Mesendoderm (in vitro differentiated cells): ENCODE measurements at regions not wholly inside any gene's neighbourhood (a gene's known extent, or its start where the extent isn't known, plus 50 kb on each side); places are given as distances from the start of the nearest gene placed in this dataset.

Experiments
- DNase-seq: peaks from one replicate; pipeline ENCODE4 v3.0.0; 2013
- H2AK5ac ChIP-seq: 2 replicates; pipeline ENCODE4 v1.6.1; 2013; ENCODE audit warnings: low read length, inconsistent platforms
- H2BK120ac ChIP-seq: 2 replicates; pipeline ENCODE4 v1.6.1; 2013; ENCODE audit warnings: low read depth, mild to moderate bottlenecking, low read length, moderate library complexity, mixed read lengths
- H2BK15ac ChIP-seq: replicated peaks from 2 replicates; pipeline ENCODE4 v1.6.1; 2013; ENCODE audit warnings: low read depth, mild to moderate bottlenecking, moderate library complexity
- H2BK5ac ChIP-seq: 2 replicates; pipeline ENCODE4 v1.6.1; 2013; ENCODE audit warnings: low read length, inconsistent platforms
- H3K18ac ChIP-seq: 2 replicates; pipeline ENCODE4 v1.6.1; 2013; ENCODE audit warnings: mild to moderate bottlenecking, low read length, mixed read lengths
- H3K23ac ChIP-seq: one replicate; pipeline ENCODE4 v1.6.1; 2013; ENCODE audit warnings: low read length
- H3K27ac ChIP-seq: 2 replicates; pipeline ENCODE4 v1.5.1; 2013; ENCODE audit warnings: low read depth, mild to moderate bottlenecking, inconsistent platforms, low read length, moderate library complexity
- H3K27me3 ChIP-seq: 2 replicates; pipeline ENCODE4 v1.6.1; 2013; ENCODE audit warnings: low read length, control low read depth, mild to moderate bottlenecking, inconsistent platforms; ENCODE audit not compliant: insufficient read depth, poor library complexity
- H3K36me3 ChIP-seq: 2 replicates; pipeline ENCODE4 v1.6.1; 2013; ENCODE audit warnings: low read length, inconsistent platforms; ENCODE audit not compliant: control insufficient read depth, insufficient read depth
- H3K4ac ChIP-seq: one replicate; pipeline ENCODE4 v1.6.1; 2013; ENCODE audit warnings: low read depth, mild to moderate bottlenecking, low read length, moderate library complexity
- H3K4me1 ChIP-seq: 2 replicates; pipeline ENCODE4 v1.6.1; 2013; ENCODE audit warnings: low read depth, low read length, inconsistent platforms; ENCODE audit not compliant: control insufficient read depth
- H3K4me2 ChIP-seq: 2 replicates; pipeline ENCODE4 v1.6.1; 2013; ENCODE audit warnings: low read length
- H3K4me3 ChIP-seq: 2 replicates; pipeline ENCODE4 v1.5.1; 2013; ENCODE audit warnings: mild to moderate bottlenecking, low read length
- H3K56ac ChIP-seq: one replicate; pipeline ENCODE4 v1.6.1; 2013; ENCODE audit warnings: low read length
- H3K79me1 ChIP-seq: 2 replicates; pipeline ENCODE4 v1.6.1; 2013; ENCODE audit warnings: low read length, inconsistent platforms
- H3K79me2 ChIP-seq: 2 replicates; pipeline ENCODE4 v1.6.1; 2013; ENCODE audit warnings: mild to moderate bottlenecking, low read length; ENCODE audit not compliant: control insufficient read depth, insufficient read depth
- H3K9ac ChIP-seq: 2 replicates; pipeline ENCODE4 v1.6.1; 2013; ENCODE audit warnings: low read length, inconsistent platforms
- H4K5ac ChIP-seq: one replicate; pipeline ENCODE4 v1.6.1; 2013; ENCODE audit warnings: low read length
- H4K8ac ChIP-seq: one replicate; pipeline ENCODE4 v1.6.1; 2013; ENCODE audit warnings: low read depth, mild to moderate bottlenecking, control low read depth, low read length, moderate library complexity
- WGBS: extraction: QIAGEN DNeasy Blood & Tissue Kit; methylation state at CpG from one replicate; pipeline ENCODE4 v1.1.7; 2013; ENCODE audit warnings: low lambda C conversion rate, missing lambda C conversion rate; ENCODE audit not compliant: insufficient coverage; ENCODE audit errors: extremely low coverage; 5-methylcytosine and 5-hydroxymethylcytosine counted together

DNA sequence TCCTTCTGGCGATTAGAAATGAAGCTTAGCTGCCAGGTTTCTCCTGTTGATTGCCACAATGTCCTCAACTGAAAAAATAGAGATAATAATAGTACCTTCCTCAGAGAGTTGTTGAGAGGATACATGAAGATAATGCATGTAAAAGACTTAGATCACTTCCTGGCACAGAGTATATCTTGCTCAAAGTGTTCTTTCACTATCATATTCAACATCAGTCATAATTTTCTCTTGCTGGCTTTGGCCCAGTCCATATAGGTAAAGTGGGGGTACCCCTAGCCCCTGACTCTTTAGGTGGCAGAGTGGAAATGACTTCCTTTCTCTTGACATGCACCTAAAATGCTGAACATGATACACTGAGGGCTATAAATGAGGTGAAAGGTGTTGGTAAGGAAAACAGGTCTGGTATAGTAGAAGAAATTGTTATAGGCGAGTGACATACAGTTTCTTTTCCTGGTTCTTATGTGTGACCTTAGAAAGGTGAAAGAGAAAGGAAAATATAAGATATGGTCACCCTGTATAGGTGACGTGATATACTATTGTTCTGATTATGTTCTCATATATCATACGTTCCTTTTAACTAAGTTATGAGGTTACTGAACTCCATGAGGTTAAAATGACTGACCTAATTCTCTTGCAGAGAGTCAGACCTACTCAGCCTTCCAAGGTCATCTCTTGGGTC is 209.9 kb upstream of the DEPDC1 start:
- Histone ChIP-seq H3K56ac (no peak overlapping the region), H3K9ac (no peak overlapping the region), H2BK120ac (no peak overlapping the region), H3K79me1 (no peaks in the 10 kb centered on the region), H3K27me3 (no peaks in the 10 kb centered on the region), H3K18ac (no peak overlapping the region), H3K4me3 (no peak overlapping the region), H2BK15ac (no peak overlapping the region), H3K4me1 (no peaks in the 10 kb centered on the region), H3K4ac (no peak overlapping the region), H3K27ac (no peak overlapping the region), H2AK5ac (no peak overlapping the region), H4K8ac (no peak overlapping the region), H2BK5ac (no peak overlapping the region), H3K79me2 (no peaks in the 10 kb centered on the region), H4K5ac (no peak overlapping the region), H3K36me3 (no peaks in the 10 kb centered on the region), H3K4me2 (no peak overlapping the region), H3K23ac (no peak overlapping the region)
- WGBS = no CpG with 5 or more reads among the region's 4 CpGs
- no peak for DNase-seq

DNA sequence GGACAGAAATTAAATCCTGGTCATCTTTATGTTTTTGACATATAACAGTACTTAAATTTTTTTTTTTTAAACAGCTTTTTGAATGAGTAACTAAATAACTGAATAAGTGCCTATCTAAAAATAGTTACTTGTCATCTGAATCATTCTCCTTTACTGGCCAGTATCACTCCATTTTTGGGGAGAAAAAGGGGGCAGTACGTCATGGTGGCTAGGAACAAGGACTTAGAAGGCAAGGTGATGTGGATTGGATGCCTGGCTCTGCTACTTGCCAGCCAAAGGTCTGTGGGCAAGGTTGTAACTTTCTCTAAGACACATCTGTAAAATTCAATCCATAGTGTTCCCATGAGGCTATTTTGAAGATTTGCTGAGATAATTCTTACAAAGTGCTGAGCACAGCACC is 220.4 kb upstream of the DEPDC1 start:
- no peak overlapping the region for H3K4me3 ChIP-seq
- H3K27me3 ChIP-seq = no peaks in the 10 kb centered on the region
- DNase-seq = no peak
- no peaks in the 10 kb centered on the region for H3K79me1 ChIP-seq
- no peaks in the 10 kb centered on the region for H3K36me3 ChIP-seq
- H3K9ac ChIP-seq = no peak overlapping the region
- no peak overlapping the region for H2BK5ac ChIP-seq
- no peak overlapping the region for H3K23ac ChIP-seq
- H2BK120ac ChIP-seq = no peak overlapping the region
- H3K4me1 ChIP-seq = no peaks in the 10 kb centered on the region
- no peak overlapping the region for H3K4ac ChIP-seq
- H3K27ac ChIP-seq = no peak overlapping the region
- H3K18ac ChIP-seq = no peak overlapping the region
- no peak overlapping the region for H4K5ac ChIP-seq
- no peak overlapping the region for H2BK15ac ChIP-seq
- H3K56ac ChIP-seq = no peak overlapping the region
- no CpG with 5 or more reads among the region's 1 CpG for WGBS
- no peaks in the 10 kb centered on the region for H3K79me2 ChIP-seq
- no peak overlapping the region for H3K4me2 ChIP-seq
- H2AK5ac ChIP-seq = no peak overlapping the region
- no peak overlapping the region for H4K8ac ChIP-seq

DNA sequence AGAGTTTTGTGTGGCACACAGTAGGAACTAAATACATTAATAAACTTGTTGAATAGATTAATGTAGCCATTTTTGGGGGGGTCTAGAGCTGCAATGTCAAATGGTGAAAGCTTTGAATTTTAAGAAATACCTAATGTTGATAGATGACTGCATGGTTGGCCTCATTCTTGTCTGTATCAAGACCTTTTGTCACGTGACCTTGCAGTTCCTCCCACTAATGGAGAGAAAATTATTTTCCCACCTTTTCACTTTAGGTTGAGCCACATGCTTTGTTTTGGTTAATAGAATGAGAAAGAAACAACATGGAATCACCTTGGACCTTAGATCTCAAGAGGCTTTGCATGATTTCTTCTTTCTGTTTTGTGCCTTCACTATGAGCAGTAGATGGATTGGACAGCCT is 223.6 kb upstream of the DEPDC1 start:
- Histone ChIP-seq H3K4me3 (no peak overlapping the region), H3K36me3 (no peaks in the 10 kb centered on the region), H3K23ac (no peak overlapping the region), H3K56ac (no peak overlapping the region), H3K27me3 (no peaks in the 10 kb centered on the region), H3K79me2 (no peaks in the 10 kb centered on the region), H2BK5ac (no peak overlapping the region), H3K18ac (no peak overlapping the region), H3K79me1 (no peaks in the 10 kb centered on the region), H2BK15ac (no peak overlapping the region), H2BK120ac (no peak overlapping the region), H4K8ac (no peak overlapping the region), H3K4ac (no peak overlapping the region), H4K5ac (no peak overlapping the region), H3K27ac (no peak overlapping the region), H3K4me2 (no peak overlapping the region), H3K9ac (no peak overlapping the region), H2AK5ac (no peak overlapping the region), H3K4me1 (no peaks in the 10 kb centered on the region)
- no peak for DNase-seq
- no CpG with 5 or more reads among the region's 1 CpG for WGBS

DNA sequence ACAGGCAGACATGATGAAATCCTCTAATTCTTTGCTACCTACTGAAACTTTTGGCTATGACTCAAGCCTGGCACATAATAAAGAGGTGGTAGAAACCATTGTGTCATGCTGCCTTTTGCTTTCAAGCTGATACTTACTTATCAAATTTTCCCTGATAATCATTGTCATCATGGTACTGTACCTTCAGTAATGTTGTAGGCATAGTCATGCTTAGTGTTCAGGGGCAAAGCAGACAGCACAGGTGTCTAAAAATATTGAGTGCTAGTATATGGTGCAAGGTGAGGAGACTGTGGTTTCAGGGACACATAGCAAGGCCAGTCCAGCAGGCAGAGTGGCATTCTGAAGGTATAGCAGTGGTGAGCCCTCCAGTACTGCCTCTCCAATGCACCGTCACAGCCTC is 226.9 kb upstream of the DEPDC1 start:
- DNase-seq = no peak
- no peak overlapping the region for H3K27ac ChIP-seq
- H3K79me2 ChIP-seq = no peaks in the 10 kb centered on the region
- H3K79me1 ChIP-seq = no peaks in the 10 kb centered on the region
- no peak overlapping the region for H3K4me2 ChIP-seq
- H3K9ac ChIP-seq = no peak overlapping the region
- no peak overlapping the region for H2BK120ac ChIP-seq
- no peaks in the 10 kb centered on the region for H3K36me3 ChIP-seq
- H4K5ac ChIP-seq = no peak overlapping the region
- no peaks in the 10 kb centered on the region for H3K27me3 ChIP-seq
- no peak overlapping the region for H3K56ac ChIP-seq
- H2BK5ac ChIP-seq = no peak overlapping the region
- no peak overlapping the region for H3K23ac ChIP-seq
- no peak overlapping the region for H2AK5ac ChIP-seq
- H2BK15ac ChIP-seq = no peak overlapping the region
- no peak overlapping the region for H4K8ac ChIP-seq
- H3K4ac ChIP-seq = no peak overlapping the region
- H3K18ac ChIP-seq = no peak overlapping the region
- no peak overlapping the region for H3K4me3 ChIP-seq
- no CpG with 5 or more reads among the region's 1 CpG for WGBS
- H3K4me1 ChIP-seq = no peaks in the 10 kb centered on the region

DNA sequence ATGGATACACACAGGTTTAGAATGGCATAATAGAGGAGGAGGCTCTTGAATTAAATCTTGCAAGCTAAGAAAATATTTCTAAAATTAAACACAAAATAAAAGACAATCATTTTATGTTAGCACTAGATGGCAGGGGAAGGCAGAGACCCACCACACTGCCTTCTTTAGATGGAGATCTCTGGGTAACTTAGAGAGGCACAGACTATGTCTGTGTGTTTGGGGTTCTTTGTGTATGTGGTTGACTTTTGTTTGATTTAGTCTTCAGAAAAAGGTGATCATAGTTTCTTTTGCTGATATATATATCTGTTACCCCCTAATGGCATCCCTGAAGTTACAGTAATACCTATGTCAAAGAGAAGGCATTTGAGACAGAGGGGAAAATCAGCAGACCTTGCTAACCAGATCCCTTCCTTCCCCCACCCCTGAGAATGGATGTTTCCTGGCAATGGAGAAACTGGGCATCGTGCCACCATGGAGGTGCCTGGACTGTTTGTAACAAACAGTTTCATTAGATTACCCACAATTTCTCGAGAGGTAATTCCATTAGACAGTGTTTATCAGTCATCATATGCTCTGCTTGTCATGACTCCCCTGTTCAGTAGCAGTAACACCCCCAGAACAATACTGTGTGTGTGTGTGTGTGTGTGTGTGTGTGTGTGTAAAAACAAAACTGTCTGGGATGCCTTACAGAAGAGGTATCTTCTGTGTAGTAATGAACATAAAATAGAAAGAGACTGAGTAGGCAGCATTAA is 228.3 kb upstream of the DEPDC1 start:
- Histone ChIP-seq H3K79me1 (no peaks in the 10 kb centered on the region), H3K56ac (no peak overlapping the region), H2BK5ac (no peak overlapping the region), H3K4ac (no peak overlapping the region), H3K36me3 (no peaks in the 10 kb centered on the region), H4K5ac (no peak overlapping the region), H3K27me3 (no peaks in the 10 kb centered on the region), H3K4me3 (no peak overlapping the region), H3K9ac (no peak overlapping the region), H2BK15ac (no peak overlapping the region), H3K79me2 (no peaks in the 10 kb centered on the region), H3K18ac (no peak overlapping the region), H3K27ac (no peak overlapping the region), H2BK120ac (no peak overlapping the region), H2AK5ac (no peak overlapping the region), H3K4me1 (no peaks in the 10 kb centered on the region), H4K8ac (no peak overlapping the region), H3K23ac (no peak overlapping the region), H3K4me2 (no peak overlapping the region)
- WGBS = no CpG with 5 or more reads among the region's 2 CpGs
- DNase-seq = no peak
